HepG2 (cell line): ENCODE measurements at regions not wholly inside any gene's neighbourhood (a gene's known extent, or its start where the extent isn't known, plus 50 kb on each side); places are given as distances from the start of the nearest gene placed in this dataset.
A peak's percentile ranks its signal among the peaks of the same experiment; 100 is the strongest.

ENCODE experiments used
- ATAC-seq: fragments of 200-7000 bp; cut with Tn5 transposase; 3 replicates; pipeline ENCODE4 v1.9.1; 2020; ENCODE audit warnings: mild to moderate bottlenecking, moderate library complexity
- BruUV-seq: library from RNA; stranded (reverse); fragments of 400-500 nt; replicated peaks from 2 replicates; lab custom pipeline; 2021; lab: Mats Ljungman, UMichigan
- CTCF ChIA-PET: fragments of 300-600 bp; formaldehyde crosslinking; extraction: SDS; loops from one replicate; lab custom pipeline; 2021; ENCODE audit warnings: low total read pairs, inconsistent platforms, low intra/inter-chr PET ratio; lab: Yijun Ruan, JAX
- POLR2A ChIA-PET: fragments of 350-600 bp; sonication (Branson Sonifier 250); formaldehyde crosslinking; loops from one replicate; lab custom pipeline; 2020; ENCODE audit warnings: antibody characterized with exemption, inconsistent platforms; lab: Yijun Ruan, JAX
- DNase-seq: peaks from one replicate; pipeline ENCODE4 v3.0.0-alpha.2; 2015; ENCODE audit warnings: low spot score
- FAIRE-seq: peaks from 3 replicates; lab custom pipeline; 2011; peaks lifted over from hg19 to GRCh38; lab: Jason Lieb, UNC
- H2AFZ ChIP-seq: one replicate; pipeline ENCODE4 v1.6.1; 2011; ENCODE audit warnings: low read length, inconsistent platforms
- H3K27ac ChIP-seq: fragments of 300-600 bp; 3 replicates; pipeline ENCODE4 v1.8.0; 2011; ENCODE audit warnings: mixed run types, mild to moderate bottlenecking, mixed read lengths, low read length, inconsistent platforms; ENCODE audit not compliant: insufficient read depth; ENCODE audit errors: extremely low read length
- H3K27me3 ChIP-seq, 2 experiments: fragments of 200-600 bp in 1 of 2; 2 replicates in 1 of 2; 3 replicates in 1 of 2; pipeline versions ENCODE4 v1.6.0 to v1.8.0; 2011; ENCODE audit warnings: low read length in 2 of 2, mild to moderate bottlenecking in 2 of 2, moderate library complexity in 2 of 2, inconsistent platforms in 1 of 2; ENCODE audit not compliant: insufficient read depth in 2 of 2, control insufficient read depth in 1 of 2
- H3K36me3 ChIP-seq, 2 experiments: fragments of 200-600 bp in 1 of 2; replicated peaks in 1 of 2; 2 replicates in 1 of 2; 3 replicates in 1 of 2; pipeline versions ENCODE4 v1.5.1 to v1.8.0; 2011; ENCODE audit warnings: low read length in 2 of 2, inconsistent platforms in 1 of 2; ENCODE audit not compliant: insufficient read depth in 2 of 2, control insufficient read depth in 1 of 2
- H3K4me1 ChIP-seq: 2 replicates; pipeline ENCODE4 v1.5.1; 2012; ENCODE audit warnings: low read length, inconsistent platforms; ENCODE audit not compliant: insufficient read depth
- H3K4me2 ChIP-seq: 2 replicates; pipeline ENCODE4 v1.6.0; 2011; ENCODE audit warnings: low read depth, low read length, inconsistent platforms
- H3K4me3 ChIP-seq, 3 experiments: fragments of 200-600 bp in 1 of 3; sonication (generic), shearing (Covaris generic) in 1 of 3; replicated peaks in 1 of 3; 2 replicates each; pipeline ENCODE4 v1.5.1; 2011 to 2016; ENCODE audit warnings: low read length in 3 of 3, inconsistent platforms in 2 of 3, low read depth in 2 of 3, mild to moderate bottlenecking in 2 of 3, control low read depth in 1 of 3, mixed read lengths in 1 of 3; ENCODE audit not compliant: insufficient read depth in 1 of 3
- H3K79me2 ChIP-seq: one replicate; pipeline ENCODE4 v1.6.1; 2011; ENCODE audit warnings: low read length, inconsistent platforms; ENCODE audit not compliant: insufficient read depth
- H3K9ac ChIP-seq: 2 replicates; pipeline ENCODE4 v1.6.0; 2011; ENCODE audit warnings: mild to moderate bottlenecking, low read depth, low read length, inconsistent platforms; ENCODE audit not compliant: insufficient read depth
- H3K9me3 ChIP-seq: 2 replicates; pipeline ENCODE4 v1.5.1; 2012; ENCODE audit warnings: mild to moderate bottlenecking, low read length
- H4K20me1 ChIP-seq: 2 replicates; pipeline ENCODE4 v1.6.0; 2011; ENCODE audit warnings: inconsistent platforms, mild to moderate bottlenecking, low read length, moderate library complexity; ENCODE audit not compliant: insufficient read depth
- ARID5B ChIP-seq: IDR thresholded peaks from 2 replicates; pipeline ENCODE4 v1.4.0; 2020; ENCODE audit warnings: mild to moderate bottlenecking, missing genetic modification reagents
- ATF1 ChIP-seq: IDR thresholded peaks from 2 replicates; pipeline ENCODE4 v1.6.1; 2016; ENCODE audit warnings: mild to moderate bottlenecking, control low read depth
- CC2D1A ChIP-seq: sonication (generic); formaldehyde crosslinking; IDR thresholded peaks from 2 replicates; pipeline ENCODE4 v1.8.1; 2023; ENCODE audit warnings: mild to moderate bottlenecking, missing genetic modification reagents
- HOXA3 ChIP-seq: sonication (generic); formaldehyde crosslinking; IDR thresholded peaks from 2 replicates; pipeline ENCODE4 v1.5.0; 2020; ENCODE audit warnings: missing genetic modification reagents
- HOXA9 ChIP-seq: sonication (generic); formaldehyde crosslinking; IDR thresholded peaks from 2 replicates; pipeline ENCODE4 v1.8.1; 2022; ENCODE audit warnings: missing genetic modification reagents, mild to moderate bottlenecking, moderate library complexity, borderline replicate concordance
- MAFF ChIP-seq: IDR thresholded peaks from 2 replicates; pipeline ENCODE4 v1.6.1; 2011; ENCODE audit warnings: low read depth, low read length, improper control_type of control experiment
- MAFK ChIP-seq, 2 experiments: IDR thresholded peaks in 1 of 2; conservative IDR thresholded peaks in 1 of 2; 2 replicates each; pipeline ENCODE4 v1.6.1; 2011; ENCODE audit warnings: improper control_type of control experiment in 2 of 2, low read length in 2 of 2
- SP1 ChIP-seq, 2 experiments: fragments of 450-650 bp in 1 of 2; sonication (generic) in 1 of 2; formaldehyde crosslinking in 1 of 2; IDR thresholded peaks; 2 replicates each; pipeline versions ENCODE4 v1.4.0 to v1.6.1; 2016 to 2020; ENCODE audit warnings: missing genetic modification reagents in 1 of 2
- TRAFD1 ChIP-seq: sonication (generic); formaldehyde crosslinking; IDR thresholded peaks from 2 replicates; pipeline ENCODE4 v1.5.1; 2020; ENCODE audit warnings: missing genetic modification reagents, mild to moderate bottlenecking, borderline replicate concordance
- ZBTB38 ChIP-seq: sonication (generic); formaldehyde crosslinking; IDR thresholded peaks from 2 replicates; pipeline ENCODE4 v1.5.1; 2020; ENCODE audit warnings: mild to moderate bottlenecking, missing genetic modification reagents
- ZFP36L1 ChIP-seq: sonication (generic); formaldehyde crosslinking; IDR thresholded peaks from 2 replicates; pipeline ENCODE4 v1.8.0; 2022; ENCODE audit warnings: mild to moderate bottlenecking, missing genetic modification reagents, moderate library complexity
- ZFY ChIP-seq: sonication (generic); formaldehyde crosslinking; IDR thresholded peaks from 2 replicates; pipeline ENCODE4 v1.4.0; 2020; ENCODE audit warnings: missing genetic modification reagents
- ZNF180 ChIP-seq: sonication (generic); formaldehyde crosslinking; IDR thresholded peaks from 2 replicates; pipeline ENCODE4 v1.4.0; 2020; ENCODE audit warnings: low read depth, missing genetic modification reagents, borderline replicate concordance
- ZNF335 ChIP-seq: sonication (generic); formaldehyde crosslinking; IDR thresholded peaks from 2 replicates; pipeline ENCODE4 v1.4.0; 2020; ENCODE audit warnings: missing genetic modification reagents
- ZNF883 ChIP-seq: sonication (generic); formaldehyde crosslinking; IDR thresholded peaks from 2 replicates; pipeline ENCODE4 v1.5.1; 2020; ENCODE audit warnings: mild to moderate bottlenecking, missing genetic modification reagents; ENCODE audit errors: not compliant biosample characterization
- WGBS: methylation state at CpG from one replicate; pipeline ENCODE4 v1.1.6; 2017; ENCODE audit warnings: low lambda C conversion rate; 5-methylcytosine and 5-hydroxymethylcytosine counted together
- in situ Hi-C: cut with HindIII; loops from 2 replicates; pipeline ENCODE4 v1.10.0; 2017; ENCODE audit warnings: low pct_unique_long_range_greater_than_20kb; ENCODE audit not compliant: extremely low pct_ligation_motif_present
- intact Hi-C: fragments of 100-400 bp; cut with micrococcal nuclease; formaldehyde crosslinking; loops from one replicate; pipeline ENCODE4 v1.10.0; 2022; ENCODE audit not compliant: unreplicated experiment
- TF ChIP-seq, protein P1 (sequence below): sonication (generic); formaldehyde crosslinking; IDR thresholded peaks from 2 replicates; pipeline ENCODE4 v1.8.0; 2022; ENCODE audit warnings: low read depth, missing genetic modification reagents
- TF ChIP-seq, protein P2 (sequence below): sonication (generic); formaldehyde crosslinking; IDR thresholded peaks from 2 replicates; pipeline ENCODE4 v1.4.0; 2020; ENCODE audit warnings: mild to moderate bottlenecking, missing genetic modification reagents

- no peak for FAIRE-seq
- H3K4me1 ChIP-seq = no peaks in the 10 kb centered on the region
- H3K79me2 ChIP-seq = no peaks in the 10 kb centered on the region
- no peak overlapping the region for H3K9ac ChIP-seq
- BruUV-seq = no TSS peak
- TF ChIP-seq HOXA9 (no peak), ZFY (CRISPR knock-in tag) (no peak), MAFK (conservative IDR thresholded peaks at IDR 0.05 in 1 of 2, IDR thresholded peaks at IDR 0.05 in 1 of 2; ENCODE audit: low read length in 2 of 2) (peak; percentile 67 to 89), TRAFD1 (CRISPR knock-in tag) (no peak), MAFF (peak; percentile 82), SP1 (IDR thresholded peaks at IDR 0.05) (no peak), SP1 (CRISPR knock-in tag; IDR thresholded peaks at IDR 0.05) (no peak), CC2D1A (CRISPR knock-in tag) (no peak), HOXA3 (CRISPR knock-in tag) (no peak), ATF1 (CRISPR knock-in tag) (no peak), ZNF883 (no peak), ZBTB38 (no peak), ARID5B (CRISPR knock-in tag) (no peak), ZNF335 (no peak), ZFP36L1 (CRISPR knock-in tag) (no peak), ZNF180 (CRISPR knock-in tag) (no peak)
- TF ChIP-seq, protein P1, sequence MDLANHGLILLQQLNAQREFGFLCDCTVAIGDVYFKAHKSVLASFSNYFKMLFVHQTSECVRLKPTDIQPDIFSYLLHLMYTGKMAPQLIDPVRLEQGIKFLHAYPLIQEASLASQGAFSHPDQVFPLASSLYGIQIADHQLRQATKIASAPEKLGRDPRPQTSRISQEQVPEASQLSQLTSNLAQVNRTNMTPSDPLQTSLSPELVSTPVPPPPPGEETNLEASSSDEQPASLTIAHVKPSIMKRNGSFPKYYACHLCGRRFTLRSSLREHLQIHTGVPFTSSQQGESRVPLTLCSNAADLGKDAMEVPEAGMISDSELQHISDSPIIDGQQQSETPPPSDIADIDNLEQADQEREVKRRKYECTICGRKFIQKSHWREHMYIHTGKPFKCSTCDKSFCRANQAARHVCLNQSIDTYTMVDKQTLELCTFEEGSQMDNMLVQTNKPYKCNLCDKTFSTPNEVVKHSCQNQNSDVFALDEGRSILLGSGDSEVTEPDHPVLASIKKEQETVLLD = no peak
- TF ChIP-seq, protein P2, sequence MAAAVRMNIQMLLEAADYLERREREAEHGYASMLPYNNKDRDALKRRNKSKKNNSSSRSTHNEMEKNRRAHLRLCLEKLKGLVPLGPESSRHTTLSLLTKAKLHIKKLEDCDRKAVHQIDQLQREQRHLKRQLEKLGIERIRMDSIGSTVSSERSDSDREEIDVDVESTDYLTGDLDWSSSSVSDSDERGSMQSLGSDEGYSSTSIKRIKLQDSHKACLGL = no peak
- ChIA-PET POLR2A (no interaction called here), CTCF (no interaction called here)
- H3K27ac ChIP-seq = no peak overlapping the region
- H4K20me1 ChIP-seq = no peaks in the 10 kb centered on the region
- in situ Hi-C loops (no loop called here), intact Hi-C loops (no loop called here)
- DNase-seq = no peak
- 4% methylated on average over 1 of the region's 1 CpG for WGBS
- H3K36me3 ChIP-seq = no peaks in the 10 kb centered on the region
- H3K27me3 ChIP-seq = no peaks in the 10 kb centered on the region
- no peak overlapping the region for H3K4me3 ChIP-seq
- peaks cover 92% of the 10 kb centered on the region for H3K9me3 ChIP-seq
- no peak for ATAC-seq
- no peak overlapping the region for H3K4me2 ChIP-seq
- H2AFZ ChIP-seq = no peak overlapping the region
Measured at GRCh38 chr6:19107468-19107867, 720.3 kb downstream of the RNF144B start.
